MM.1S (cell line): ENCODE measurements at regions not wholly inside any gene's neighbourhood (a gene's known extent, or its start where the extent isn't known, plus 50 kb on each side); places are given as distances from the start of the nearest gene placed in this dataset.

Experiments
- DNase-seq: peaks from one replicate; pipeline ENCODE4 v3.0.0-alpha.2; 2015
- H2AFZ ChIP-seq: fragments of 300-600 bp; sonication (generic); 2 replicates; pipeline ENCODE4 v1.6.0; 2016; ENCODE audit warnings: antibody characterized with exemption, low read length
- H3F3A ChIP-seq: fragments of 300-600 bp; sonication (generic); 2 replicates; pipeline ENCODE4 v1.6.1; 2016; ENCODE audit warnings: mild to moderate bottlenecking, antibody characterized with exemption, low read length, moderate library complexity, mixed read lengths; ENCODE audit not compliant: insufficient read depth
- H3K27ac ChIP-seq: fragments of 300-600 bp; sonication (generic); 2 replicates; pipeline ENCODE4 v1.5.1; 2016; ENCODE audit warnings: mild to moderate bottlenecking, low read length
- H3K27me3 ChIP-seq: fragments of 300-600 bp; sonication (generic); replicated peaks from 2 replicates; pipeline ENCODE4 v1.6.0; 2016; ENCODE audit warnings: low read length; ENCODE audit not compliant: insufficient read depth
- H3K36me3 ChIP-seq: fragments of 300-600 bp; sonication (generic); replicated peaks from 2 replicates; pipeline ENCODE4 v1.6.1; 2016; ENCODE audit warnings: mild to moderate bottlenecking, low read length, mixed read lengths; ENCODE audit not compliant: insufficient read depth
- H3K4me1 ChIP-seq: fragments of 300-600 bp; sonication (generic); 2 replicates; pipeline ENCODE4 v1.6.1; 2016; ENCODE audit warnings: low read length, mixed read lengths
- H3K4me2 ChIP-seq: fragments of 300-600 bp; sonication (generic); 2 replicates; pipeline ENCODE4 v1.6.0; 2016; ENCODE audit warnings: low read depth, low read length
- H3K4me3 ChIP-seq: fragments of 300-600 bp; sonication (generic); 2 replicates; pipeline ENCODE4 v1.5.1; 2016; ENCODE audit warnings: low read length, mixed read lengths
- H3K79me2 ChIP-seq: fragments of 300-600 bp; sonication (generic); 2 replicates; pipeline ENCODE4 v1.6.1; 2016; ENCODE audit warnings: mixed run types, low read length, mixed read lengths
- H3K9ac ChIP-seq: fragments of 300-600 bp; sonication (generic); 2 replicates; pipeline ENCODE4 v1.6.1; 2016; ENCODE audit warnings: low read length, mixed read lengths
- H3K9me2 ChIP-seq: fragments of 300-600 bp; sonication (generic); replicated peaks from 2 replicates; pipeline ENCODE4 v1.6.1; 2016; ENCODE audit warnings: mild to moderate bottlenecking, low read length, mixed read lengths; ENCODE audit not compliant: insufficient read depth
- H3K9me3 ChIP-seq: fragments of 300-600 bp; sonication (generic); replicated peaks from 2 replicates; pipeline ENCODE4 v1.6.1; 2016; ENCODE audit warnings: mild to moderate bottlenecking, low read length, mixed read lengths; ENCODE audit not compliant: insufficient read depth
- H4K20me1 ChIP-seq: fragments of 300-600 bp; sonication (generic); 2 replicates; pipeline ENCODE4 v1.6.1; 2016; ENCODE audit warnings: mild to moderate bottlenecking, low read length, moderate library complexity, mixed read lengths; ENCODE audit not compliant: insufficient read depth
- EZH2 ChIP-seq: fragments of 300-600 bp; sonication (generic); optimal IDR thresholded peaks from 2 replicates; pipeline ENCODE3; 2017; ENCODE audit warnings: low read depth, mild to moderate bottlenecking, antibody characterized with exemption, low read length, mixed read lengths
- EZH2phosphoT487 ChIP-seq: fragments of 300-600 bp; sonication (generic); IDR thresholded peaks from 2 replicates; pipeline ENCODE4 v1.6.1; 2018; ENCODE audit warnings: antibody characterized with exemption, low read length
- TF ChIP-seq, protein P1 (sequence below): fragments of 300-600 bp; sonication (generic); IDR thresholded peaks from 2 replicates; pipeline ENCODE4 v1.5.1; 2016; ENCODE audit warnings: antibody characterized with exemption, low read length, mixed read lengths

DNA sequence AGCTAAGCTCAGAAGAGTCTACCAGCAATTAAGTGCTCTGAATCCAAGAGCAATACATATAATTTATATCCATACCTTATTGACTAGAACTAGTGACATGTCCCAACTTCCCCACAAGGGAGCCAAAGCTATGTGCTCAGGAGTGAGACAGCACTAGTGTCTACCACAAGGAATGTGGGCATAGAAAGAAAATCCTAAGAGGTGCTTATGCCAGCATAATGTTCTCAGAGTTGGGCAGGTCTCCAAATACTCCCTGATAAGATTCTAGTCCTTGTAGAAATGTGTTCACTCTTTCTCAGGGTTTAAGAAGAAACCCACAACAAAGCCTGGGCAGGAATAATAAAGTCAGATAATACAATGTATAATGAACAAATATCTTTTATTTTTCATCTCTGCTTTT lies 275.1 kb downstream of the BRINP1 start:
- Histone ChIP-seq H3K4me2 (no peak overlapping the region), H3K9me3 (no peaks in the 10 kb centered on the region), H3F3A (no peaks in the 10 kb centered on the region), H4K20me1 (no peaks in the 10 kb centered on the region), H3K9ac (no peak overlapping the region), H3K27ac (no peak overlapping the region), H3K79me2 (no peaks in the 10 kb centered on the region), H3K4me3 (no peak overlapping the region), H3K9me2 (no peaks in the 10 kb centered on the region), H2AFZ (no peak overlapping the region), H3K27me3 (no peaks in the 10 kb centered on the region), H3K4me1 (no peaks in the 10 kb centered on the region), H3K36me3 (no peaks in the 10 kb centered on the region)
- DNase-seq = no peak
- TF ChIP-seq, protein P1, sequence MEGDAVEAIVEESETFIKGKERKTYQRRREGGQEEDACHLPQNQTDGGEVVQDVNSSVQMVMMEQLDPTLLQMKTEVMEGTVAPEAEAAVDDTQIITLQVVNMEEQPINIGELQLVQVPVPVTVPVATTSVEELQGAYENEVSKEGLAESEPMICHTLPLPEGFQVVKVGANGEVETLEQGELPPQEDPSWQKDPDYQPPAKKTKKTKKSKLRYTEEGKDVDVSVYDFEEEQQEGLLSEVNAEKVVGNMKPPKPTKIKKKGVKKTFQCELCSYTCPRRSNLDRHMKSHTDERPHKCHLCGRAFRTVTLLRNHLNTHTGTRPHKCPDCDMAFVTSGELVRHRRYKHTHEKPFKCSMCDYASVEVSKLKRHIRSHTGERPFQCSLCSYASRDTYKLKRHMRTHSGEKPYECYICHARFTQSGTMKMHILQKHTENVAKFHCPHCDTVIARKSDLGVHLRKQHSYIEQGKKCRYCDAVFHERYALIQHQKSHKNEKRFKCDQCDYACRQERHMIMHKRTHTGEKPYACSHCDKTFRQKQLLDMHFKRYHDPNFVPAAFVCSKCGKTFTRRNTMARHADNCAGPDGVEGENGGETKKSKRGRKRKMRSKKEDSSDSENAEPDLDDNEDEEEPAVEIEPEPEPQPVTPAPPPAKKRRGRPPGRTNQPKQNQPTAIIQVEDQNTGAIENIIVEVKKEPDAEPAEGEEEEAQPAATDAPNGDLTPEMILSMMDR = no peak

DNA sequence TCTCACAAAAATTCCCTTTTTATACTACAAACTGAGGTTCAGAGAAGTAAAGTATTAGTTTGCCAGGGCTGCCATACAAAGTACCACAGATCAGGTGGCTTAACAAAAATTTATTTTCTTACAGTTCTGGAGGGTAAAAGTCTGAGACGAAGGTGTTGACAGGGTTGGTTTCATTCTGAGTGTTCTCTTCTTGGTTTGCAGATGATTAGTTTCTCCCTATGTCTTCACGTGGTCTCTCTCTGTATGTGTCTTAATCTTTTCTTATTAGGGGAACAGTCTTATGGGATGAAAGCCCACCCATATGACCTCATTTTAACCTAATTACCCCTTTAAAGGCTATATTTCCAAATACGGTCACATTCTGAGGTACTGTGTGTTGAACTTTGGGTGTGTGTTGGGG lies 274.2 kb downstream of the BRINP1 start:
- H3K9ac ChIP-seq = no peak overlapping the region
- no peak overlapping the region for H2AFZ ChIP-seq
- H3K4me3 ChIP-seq = no peak overlapping the region
- H3K4me1 ChIP-seq = no peaks in the 10 kb centered on the region
- H3K79me2 ChIP-seq = no peaks in the 10 kb centered on the region
- no peak overlapping the region for H3K27ac ChIP-seq
- no peaks in the 10 kb centered on the region for H3K36me3 ChIP-seq
- no peaks in the 10 kb centered on the region for H3K27me3 ChIP-seq
- no peak for DNase-seq
- no peaks in the 10 kb centered on the region for H3K9me2 ChIP-seq
- TF ChIP-seq, protein P1 = no peak
- TF ChIP-seq EZH2 = no peak
- no peak for TF ChIP-seq EZH2phosphoT487
- H4K20me1 ChIP-seq = no peaks in the 10 kb centered on the region
- H3F3A ChIP-seq = no peaks in the 10 kb centered on the region
- H3K9me3 ChIP-seq = no peaks in the 10 kb centered on the region
- no peak overlapping the region for H3K4me2 ChIP-seq

DNA sequence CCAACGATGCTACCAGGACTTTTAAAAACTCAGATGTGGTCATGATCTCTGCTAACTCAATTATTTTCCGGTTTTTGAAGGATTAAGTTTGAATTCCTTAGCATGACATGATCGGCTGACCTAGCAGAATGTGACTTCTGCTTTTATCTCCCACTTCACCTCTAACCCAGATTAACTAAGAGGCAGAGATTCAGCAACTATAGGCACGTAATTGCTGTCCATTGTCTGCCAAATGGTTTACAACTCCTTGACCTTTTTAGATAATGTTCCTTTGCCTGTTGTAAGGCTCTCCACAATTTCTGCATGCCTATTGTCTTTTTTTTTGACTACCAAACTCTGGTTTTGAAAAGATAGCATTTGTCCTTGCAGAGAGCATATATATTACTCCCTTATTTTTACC lies 268.2 kb downstream of the BRINP1 start:
- H3K79me2 ChIP-seq = no peaks in the 10 kb centered on the region
- TF ChIP-seq EZH2 = no peak
- TF ChIP-seq, protein P1 = no peak

DNA sequence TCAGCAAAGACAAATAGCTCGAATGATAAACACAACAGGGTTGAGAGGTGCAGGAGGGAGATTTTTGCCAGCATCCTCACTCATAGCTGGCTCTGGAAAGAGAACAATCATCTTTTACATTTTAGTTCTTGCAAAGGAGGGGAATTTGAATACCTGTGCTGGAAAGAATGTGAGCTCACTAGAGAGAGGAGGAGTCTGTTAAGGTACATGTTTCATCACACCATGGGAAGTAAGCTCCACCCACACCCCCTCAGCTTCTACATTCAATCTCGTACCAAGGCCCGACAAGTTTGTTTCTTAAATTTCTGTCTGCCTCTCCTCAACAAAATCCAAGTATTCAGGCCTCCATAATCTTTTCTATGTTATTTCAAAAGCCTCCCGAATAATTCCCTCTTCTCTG lies 254.6 kb downstream of the BRINP1 start:
- H3K79me2 ChIP-seq = no peaks in the 10 kb centered on the region
- no peaks in the 10 kb centered on the region for H3K27me3 ChIP-seq
- H3K4me3 ChIP-seq = no peak overlapping the region
- no peaks in the 10 kb centered on the region for H4K20me1 ChIP-seq
- H3K4me1 ChIP-seq = no peaks in the 10 kb centered on the region
- no peak for DNase-seq
- H3K27ac ChIP-seq = no peak overlapping the region
- no peaks in the 10 kb centered on the region for H3K9me3 ChIP-seq
- H3K4me2 ChIP-seq = no peak overlapping the region
- H3K9ac ChIP-seq = no peak overlapping the region
- TF ChIP-seq EZH2 (no peak), EZH2phosphoT487 (no peak)
- TF ChIP-seq, protein P1 = no peak
- H3F3A ChIP-seq = no peaks in the 10 kb centered on the region
- no peaks in the 10 kb centered on the region for H3K9me2 ChIP-seq
- H3K36me3 ChIP-seq = no peaks in the 10 kb centered on the region
- no peak overlapping the region for H2AFZ ChIP-seq

More for the DNA sequence above, 268.2 kb downstream of the BRINP1 start:
- Histone ChIP-seq H3K4me2 (no peak overlapping the region), H3K4me3 (no peak overlapping the region), H2AFZ (no peak overlapping the region), H3K9me3 (no peaks in the 10 kb centered on the region), H3K9ac (no peak overlapping the region), H3K4me1 (no peaks in the 10 kb centered on the region), H3K27ac (no peak overlapping the region), H3K9me2 (no peaks in the 10 kb centered on the region), H3K27me3 (no peaks in the 10 kb centered on the region), H3K36me3 (no peaks in the 10 kb centered on the region), H3F3A (no peaks in the 10 kb centered on the region), H4K20me1 (no peaks in the 10 kb centered on the region)
- DNase-seq = no peak
